Stomach (tissue), 8 donors: ENCODE measurements at regions not wholly inside any gene's neighbourhood (a gene's known extent, or its start where the extent isn't known, plus 50 kb on each side); places are given as distances from the start of the nearest gene placed in this dataset.
A peak's percentile ranks its signal among the peaks of the same experiment; 100 is the strongest.
"Not testable (repeated sequence)": the region's sequence is repeated elsewhere in the genome, so short reads cannot be mapped to it uniquely, and the experiment has no call there.

Experiments
- DNase-seq, 2 donors: peaks; one replicate each; pipeline versions ENCODE4 v3.0.0 to v3.0.0-alpha.2; 2013 to 2019
- H3K27ac ChIP-seq, 5 donors: fragments of 200-600 bp in 4 of 5; sonication (generic) in 4 of 5; one replicate each; pipeline ENCODE4 v1.5.1; 2013 to 2019; ENCODE audit warnings: mild to moderate bottlenecking in 1 of 5, moderate library complexity in 1 of 5
- H3K27me3 ChIP-seq, 3 donors: fragments of 200-600 bp; sonication (generic); one replicate each; pipeline ENCODE4 v1.5.1; 2017 to 2019; ENCODE audit warnings: mixed run types in 1 of 3
- H3K36me3 ChIP-seq, 4 donors: fragments of 200-600 bp; sonication (generic); 1 replicate in 3 of 4; 2 replicates in 1 of 4; pipeline ENCODE4 v1.5.1; 2016 to 2019
- H3K4me1 ChIP-seq, 4 donors: fragments of 200-600 bp; sonication (generic); one replicate each; pipeline ENCODE4 v1.5.1; 2016 to 2019
- H3K4me3 ChIP-seq, 4 donors: fragments of 200-600 bp; sonication (generic) in 3 of 4; one replicate each; pipeline ENCODE4 v1.5.1; 2016 to 2019; ENCODE audit warnings: mild to moderate bottlenecking in 1 of 4
- H3K9me3 ChIP-seq, 4 donors: fragments of 200-600 bp; sonication (generic); one replicate each; pipeline ENCODE4 v1.5.1; 2016 to 2019
- CTCF ChIP-seq, 7 experiments: fragments of 450-650 bp in 4 of 7; fragments of 200-600 bp in 3 of 7; sonication (generic) in 3 of 7; IDR thresholded peaks; one replicate each; pipeline ENCODE4 v1.5.1; 2016 to 2019; ENCODE audit warnings: antibody characterized with exemption in 7 of 7, control low read depth in 2 of 7, mild to moderate bottlenecking in 1 of 7
- EP300 ChIP-seq: sonication (generic); formaldehyde crosslinking; IDR thresholded peaks from one replicate; pipeline ENCODE4 v1.6.1; 2017; ENCODE audit warnings: antibody characterized with exemption
- POLR2A ChIP-seq, 4 donors: fragments of 450-650 bp; IDR thresholded peaks; one replicate each; pipeline ENCODE4 v1.6.1; 2016; ENCODE audit warnings: antibody characterized with exemption in 4 of 4, control low read depth in 2 of 4, mild to moderate bottlenecking in 1 of 4, moderate library complexity in 1 of 4
- POLR2AphosphoS5 ChIP-seq, 3 donors: sonication (generic); formaldehyde crosslinking; IDR thresholded peaks; one replicate each; pipeline ENCODE4 v1.6.1; 2016; ENCODE audit warnings: antibody characterized with exemption in 3 of 3
- WGBS, 5 donors: extraction: QIAGEN DNeasy Blood & Tissue Kit in 3 of 5; methylation state at CpG; one replicate each; pipeline versions ENCODE4 v1.1.5 to v1.1.7; 2013 to 2018; 5-methylcytosine and 5-hydroxymethylcytosine counted together
- intact Hi-C: fragments of 100-400 bp; cut with DNase I; formaldehyde crosslinking; loops from one replicate; pipeline ENCODE4 v1.15.1; 2023; ENCODE audit warnings: low total_unique reads
- donor health status: healthy with polysubstance abuse.
- donor health status: Bipolar disorder and iron deficiency.
- donor health status: healthy.

DNA sequence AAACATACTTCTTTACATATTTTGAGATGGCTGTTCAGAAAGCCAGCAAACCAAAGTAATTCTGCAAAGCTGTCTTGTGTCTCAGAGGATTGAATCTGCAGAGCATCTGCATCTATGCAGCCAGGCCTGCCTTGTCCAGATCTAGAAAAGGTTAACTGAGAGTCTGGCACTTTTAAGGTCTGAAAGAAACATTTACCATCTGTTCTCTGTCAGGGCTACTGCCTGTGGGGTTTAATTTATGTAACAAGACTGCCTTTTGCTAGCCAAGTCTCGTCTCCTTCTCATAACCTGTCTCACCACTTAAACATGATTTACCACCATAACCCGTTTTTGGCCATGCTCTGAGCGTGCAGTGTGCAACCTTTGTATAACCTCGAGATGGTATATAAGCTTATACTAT is 194.2 kb downstream of the SYT10 start:
- intact Hi-C loops = no loop called here
- Histone ChIP-seq H3K4me3 (no peak overlapping the region), H3K36me3 (no peaks in the 10 kb centered on the region), H3K9me3 (no peaks in the 10 kb centered on the region), H3K4me1 (no peaks in the 10 kb centered on the region), H3K27ac (no peak overlapping the region), H3K27me3 (no peaks in the 10 kb centered on the region)
- 44 to 69% (median 53%) methylated on average over 4 of the region's 4 CpGs for WGBS, 5 donors
- TF ChIP-seq POLR2AphosphoS5 (IDR thresholded peaks at IDR 0.05) (no peak), CTCF (IDR thresholded peaks at IDR 0.05) (no peak), POLR2A (IDR thresholded peaks at IDR 0.05) (no peak), EP300 (no peak)
- peak in 1 of 2 donors; percentile 28 for DNase-seq

GRCh38 chr12:33226671-33227070 is 212.9 kb downstream of the SYT10 start:
- TF ChIP-seq CTCF (IDR thresholded peaks at IDR 0.05) (no peak), POLR2AphosphoS5 (IDR thresholded peaks at IDR 0.05) (no peak), POLR2A (IDR thresholded peaks at IDR 0.05) (no peak), EP300 (no peak)
- DNase-seq = no peak

GRCh38 chr12:33223956-33224355 is 215.7 kb downstream of the SYT10 start:
- no peaks in the 10 kb centered on the region for H3K4me1 ChIP-seq
- no peak for TF ChIP-seq EP300
- H3K27me3 ChIP-seq = no peaks in the 10 kb centered on the region
- H3K27ac ChIP-seq = no peak overlapping the region
- peaks cover 0 to 7% (median 6%) of the 10 kb centered on the region in 4 donors for H3K9me3 ChIP-seq
- DNase-seq = no peak
- H3K4me3 ChIP-seq = no peak overlapping the region
- H3K36me3 ChIP-seq = no peaks in the 10 kb centered on the region
- intact Hi-C loops = no loop called here
- WGBS, 5 donors = 60 to 94% (median 76%) methylated on average over 3 of the region's 3 CpGs

More at GRCh38 chr12:33226671-33227070, 212.9 kb downstream of the SYT10 start:
- H3K4me1 ChIP-seq = no peaks in the 10 kb centered on the region
- no peak overlapping the region for H3K4me3 ChIP-seq
- H3K27ac ChIP-seq = no peak overlapping the region
- intact Hi-C loops = no loop called here
- peaks cover 0 to 6% (median 5%) of the 10 kb centered on the region in 4 donors for H3K9me3 ChIP-seq
- H3K36me3 ChIP-seq = no peaks in the 10 kb centered on the region
- no peaks in the 10 kb centered on the region for H3K27me3 ChIP-seq

DNA sequence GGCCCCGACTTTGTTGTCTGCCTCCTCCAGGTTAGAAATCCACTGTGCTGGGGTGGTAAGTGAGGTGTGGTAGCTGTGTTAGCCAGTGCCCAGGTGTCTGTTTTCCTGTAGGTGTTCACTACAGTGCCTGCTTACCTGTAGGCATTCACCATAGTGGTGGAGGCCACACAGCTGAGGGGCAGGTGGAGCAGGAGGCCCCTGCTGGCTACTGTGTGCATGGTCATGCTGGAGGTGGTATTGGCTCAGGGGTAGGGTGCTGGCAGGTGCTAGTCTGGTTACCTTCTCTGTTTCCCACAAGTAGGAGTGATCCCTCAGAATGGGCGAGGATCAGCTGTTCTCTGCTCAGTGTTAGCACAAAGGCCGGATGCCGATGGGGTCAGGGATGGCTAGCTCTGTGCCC is 217.3 kb downstream of the SYT10 start:
- Histone ChIP-seq H3K4me3 (no peak overlapping the region), H3K9me3 (peaks cover 0 to 19% (median 15%) of the 10 kb centered on the region in 4 donors), H3K27me3 (no peaks in the 10 kb centered on the region), H3K36me3 (no peaks in the 10 kb centered on the region), H3K4me1 (no peaks in the 10 kb centered on the region), H3K27ac (no peak overlapping the region)
- no peak for TF ChIP-seq CTCF (IDR thresholded peaks at IDR 0.05)
- no peak for TF ChIP-seq EP300
- DNase-seq = no peak
- WGBS, 5 donors = 92 to 100% (median 95%) methylated on average over 4 of the region's 4 CpGs
- intact Hi-C loops = no loop called here

- TF ChIP-seq POLR2AphosphoS5 (IDR thresholded peaks at IDR 0.05) (no peak), EP300 (no peak), CTCF (IDR thresholded peaks at IDR 0.05) (no peak), POLR2A (IDR thresholded peaks at IDR 0.05) (no peak)
- Histone ChIP-seq H3K27ac (no peak overlapping the region), H3K4me1 (no peaks in the 10 kb centered on the region), H3K4me3 (no peak overlapping the region), H3K9me3 (peaks cover 0 to 10% (median 2%) of the 10 kb centered on the region in 4 donors), H3K27me3 (no peaks in the 10 kb centered on the region), H3K36me3 (no peaks in the 10 kb centered on the region)
- 48 to 63% (median 54%) methylated on average over 2 of the region's 2 CpGs for WGBS, 5 donors
- DNase-seq = peak in 1 of 2 donors; percentile 49
- intact Hi-C loops = no loop called here
Observed at GRCh38 chr12:33205981-33206380, 233.6 kb downstream of the SYT10 start.

DNA sequence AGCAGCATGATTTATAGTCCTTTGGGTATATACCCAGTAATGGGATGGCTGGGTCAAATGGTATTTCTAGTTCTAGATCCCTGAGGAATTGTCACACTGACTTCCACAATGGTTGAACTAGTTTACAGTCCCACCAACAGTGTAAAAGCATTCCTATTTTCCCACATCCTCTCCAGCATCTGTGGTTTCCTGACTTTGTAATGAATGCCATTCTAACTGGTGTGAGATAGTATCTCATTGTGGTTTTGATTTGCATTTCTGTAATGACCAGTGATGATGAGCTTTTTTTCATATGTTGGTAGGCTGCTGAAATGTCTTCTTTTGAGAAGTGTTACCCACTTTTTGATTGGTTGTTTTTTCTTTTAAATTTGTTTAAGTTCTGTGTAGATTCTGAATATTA is 245.2 kb downstream of the SYT10 start:
- H3K4me1 ChIP-seq, H3K27ac ChIP-seq, DNase-seq, H3K36me3 ChIP-seq, intact Hi-C loops, H3K27me3 ChIP-seq, H3K4me3 ChIP-seq: not testable (repeated sequence)
- peaks cover 0 to 20% (median 0%) of the 10 kb centered on the region in 4 donors for H3K9me3 ChIP-seq
